ENCODE measurements at regions not wholly inside any gene's neighbourhood (a gene's known extent, or its start where the extent isn't known, plus 50 kb on each side); places are given as distances from the start of the nearest gene placed in this dataset.

GRCh38 chr6:74768120-74768519 is 437.7 kb downstream of the COL12A1 start:
- TF ChIP-seq GATA3 (IDR thresholded peaks at IDR 0.05; ENCODE audit: low read depth, low read length) (no peak), GATA2 (IDR thresholded peaks at IDR 0.05; ENCODE audit: low read depth, low read length) (no peak)

All from SH-SY5Y (cell line).